ENCODE measurements at regions not wholly inside any gene's neighbourhood (a gene's known extent, or its start where the extent isn't known, plus 50 kb on each side); places are given as distances from the start of the nearest gene placed in this dataset.
A peak's percentile ranks its signal among the peaks of the same experiment; 100 is the strongest.

GRCh38 chr11:82676483-82677094, 57.1 kb downstream of the FAM181B start:
- CTCF ChIA-PET (ENCODE audit: partially characterized antibody), result interaction anchor here (1.3 to 1.4 kb wide), 2 partner anchors 12 to 19 kb away, joined by 3 read pairs; no protein-coding TSS in a partner anchor
- peaks cover 0 to 10% (median 4%) of the 10 kb centered on the region in 8 donors for H3K9me3 Mint-ChIP-seq
- intact Hi-C loops (cut with micrococcal nuclease), result no loop called here
- Histone ChIP-seq H3K27ac (ENCODE audit: low read depth, low read length) (no peak overlapping the region), H3K9me3 (ENCODE audit: control insufficient read depth in 1 of 2, low read length in 2 of 2) (no peaks in the 10 kb centered on the region), H3K4me3 (ENCODE audit: low read length in 2 of 2) (no peak overlapping the region), H3K36me3 (ENCODE audit: insufficient read depth, low read length) (no peaks in the 10 kb centered on the region), H3K27me3 (ENCODE audit: insufficient read depth, low read length) (no peaks in the 10 kb centered on the region), H3K4me1 (ENCODE audit: insufficient read depth, low read length) (no peaks in the 10 kb centered on the region)
- H3K36me3 Mint-ChIP-seq, result no peaks in the 10 kb centered on the region
- no peaks in the 10 kb centered on the region for H3K4me1 Mint-ChIP-seq
- peaks cover 1 to 6% of the 10 kb centered on the region in 2 donors for H3K27me3 Mint-ChIP-seq
- DNase-seq, result no peak
- no peak overlapping the region for H3K27ac Mint-ChIP-seq
- POLR2A ChIA-PET (ENCODE audit: partially characterized antibody), result no interaction called here
- no peak overlapping the region for H3K4me3 Mint-ChIP-seq

- Histone ChIP-seq H3K36me3 (ENCODE audit: insufficient read depth, low read length) (no peaks in the 10 kb centered on the region), H3K4me1 (ENCODE audit: insufficient read depth, low read length) (no peaks in the 10 kb centered on the region), H3K9me3 (ENCODE audit: control insufficient read depth in 1 of 2, low read length in 2 of 2) (no peaks in the 10 kb centered on the region), H3K4me3 (ENCODE audit: low read length in 2 of 2) (no peak overlapping the region), H3K27ac (ENCODE audit: low read depth, low read length) (no peak overlapping the region), H3K27me3 (ENCODE audit: insufficient read depth, low read length) (no peaks in the 10 kb centered on the region)
- Mint-ChIP-seq H3K36me3 (no peaks in the 10 kb centered on the region), H3K4me1 (no peaks in the 10 kb centered on the region), H3K9me3 (peaks cover 0 to 4% (median under 1%) of the 10 kb centered on the region in 8 donors), H3K4me3 (no peak overlapping the region), H3K27me3 (peaks cover 1 to 6% of the 10 kb centered on the region in 2 donors), H3K27ac (no peak overlapping the region)
- intact Hi-C loops (cut with micrococcal nuclease), result no loop called here
- ChIA-PET CTCF (ENCODE audit: partially characterized antibody) (no interaction called here), POLR2A (ENCODE audit: partially characterized antibody) (no interaction called here)
- no peak for DNase-seq
These were observed 57.8 kb downstream of the FAM181B start for GRCh38 chr11:82675838-82676237.

- H3K36me3 Mint-ChIP-seq, result no peaks in the 10 kb centered on the region
- Histone ChIP-seq H3K4me1 (ENCODE audit: insufficient read depth, low read length) (no peaks in the 10 kb centered on the region), H3K27ac (ENCODE audit: low read depth, low read length) (no peak overlapping the region), H3K4me3 (ENCODE audit: low read length in 2 of 2) (no peak overlapping the region), H3K36me3 (ENCODE audit: insufficient read depth, low read length) (no peaks in the 10 kb centered on the region), H3K9me3 (ENCODE audit: control insufficient read depth in 1 of 2, low read length in 2 of 2) (no peaks in the 10 kb centered on the region), H3K27me3 (ENCODE audit: insufficient read depth, low read length) (no peaks in the 10 kb centered on the region)
- peaks cover 5 to 6% of the 10 kb centered on the region in 2 donors for H3K27me3 Mint-ChIP-seq
- CTCF ChIA-PET (ENCODE audit: partially characterized antibody), result no interaction called here
- DNase-seq, result no peak
- H3K27ac Mint-ChIP-seq, result no peak overlapping the region
- no peaks in the 10 kb centered on the region for H3K4me1 Mint-ChIP-seq
- peaks cover 0 to 4% (median 0%) of the 10 kb centered on the region in 8 donors for H3K9me3 Mint-ChIP-seq
- no peak overlapping the region for H3K4me3 Mint-ChIP-seq
- POLR2A ChIA-PET (ENCODE audit: partially characterized antibody), result no interaction called here
- intact Hi-C loops (cut with micrococcal nuclease), result no loop called here
These were observed 60.0 kb downstream of the FAM181B start for GRCh38 chr11:82673631-82674030.

- Histone ChIP-seq H3K4me3 (ENCODE audit: low read length in 2 of 2) (no peak overlapping the region), H3K27ac (ENCODE audit: low read depth, low read length) (no peak overlapping the region), H3K4me1 (ENCODE audit: insufficient read depth, low read length) (no peaks in the 10 kb centered on the region), H3K9me3 (ENCODE audit: control insufficient read depth in 1 of 2, low read length in 2 of 2) (no peaks in the 10 kb centered on the region), H3K36me3 (ENCODE audit: insufficient read depth, low read length) (no peaks in the 10 kb centered on the region), H3K27me3 (ENCODE audit: insufficient read depth, low read length) (no peaks in the 10 kb centered on the region)
- Mint-ChIP-seq H3K9me3 (peaks cover 0 to 4% (median 0%) of the 10 kb centered on the region in 8 donors), H3K4me1 (no peaks in the 10 kb centered on the region), H3K36me3 (no peaks in the 10 kb centered on the region), H3K4me3 (no peak overlapping the region), H3K27me3 (peaks cover 5 to 12% of the 10 kb centered on the region in 2 donors), H3K27ac (no peak overlapping the region)
- POLR2A ChIA-PET (ENCODE audit: partially characterized antibody), result no interaction called here
- intact Hi-C loops (cut with micrococcal nuclease), result no loop called here
- DNase-seq, result no peak
- CTCF ChIA-PET (ENCODE audit: partially characterized antibody), result no interaction called here
These were observed 62.2 kb downstream of the FAM181B start for GRCh38 chr11:82671451-82671850.

GRCh38 chr11:82663535-82663934, 70.1 kb downstream of the FAM181B start:
- DNase-seq, result no peak
- intact Hi-C loops (cut with micrococcal nuclease), result no loop called here
- Mint-ChIP-seq H3K4me1 (no peaks in the 10 kb centered on the region), H3K9me3 (no peaks in the 10 kb centered on the region), H3K27me3 (peaks cover 0 to 9% of the 10 kb centered on the region in 2 donors), H3K4me3 (no peak overlapping the region), H3K27ac (no peak overlapping the region), H3K36me3 (no peaks in the 10 kb centered on the region)
- Histone ChIP-seq H3K27ac (ENCODE audit: low read depth, low read length) (no peak overlapping the region), H3K4me1 (ENCODE audit: insufficient read depth, low read length) (no peaks in the 10 kb centered on the region), H3K9me3 (ENCODE audit: control insufficient read depth in 1 of 2, low read length in 2 of 2) (no peaks in the 10 kb centered on the region), H3K27me3 (ENCODE audit: insufficient read depth, low read length) (no peaks in the 10 kb centered on the region), H3K36me3 (ENCODE audit: insufficient read depth, low read length) (no peaks in the 10 kb centered on the region), H3K4me3 (ENCODE audit: low read length in 2 of 2) (no peak overlapping the region)
- ChIA-PET CTCF (ENCODE audit: partially characterized antibody) (no interaction called here), POLR2A (ENCODE audit: partially characterized antibody) (no interaction called here)

GRCh38 chr11:82653752-82654151, 79.9 kb downstream of the FAM181B start:
- Histone ChIP-seq H3K27ac (ENCODE audit: low read depth, low read length) (no peak overlapping the region), H3K27me3 (ENCODE audit: insufficient read depth, low read length) (no peaks in the 10 kb centered on the region), H3K36me3 (ENCODE audit: insufficient read depth, low read length) (no peaks in the 10 kb centered on the region), H3K4me3 (ENCODE audit: low read length in 2 of 2) (no peak overlapping the region), H3K4me1 (ENCODE audit: insufficient read depth, low read length) (no peaks in the 10 kb centered on the region), H3K9me3 (ENCODE audit: control insufficient read depth in 1 of 2, low read length in 2 of 2) (no peaks in the 10 kb centered on the region)
- DNase-seq, result no peak
- Mint-ChIP-seq H3K27ac (no peak overlapping the region), H3K4me3 (no peak overlapping the region), H3K36me3 (no peaks in the 10 kb centered on the region), H3K4me1 (no peaks in the 10 kb centered on the region), H3K9me3 (peaks cover 0 to 6% (median under 1%) of the 10 kb centered on the region in 8 donors), H3K27me3 (peaks cover 0 to 3% of the 10 kb centered on the region in 2 donors)
- POLR2A ChIA-PET (ENCODE audit: partially characterized antibody), result no interaction called here
- intact Hi-C loops (cut with micrococcal nuclease), result no loop called here
- CTCF ChIA-PET (ENCODE audit: partially characterized antibody), result no interaction called here

GRCh38 chr11:82639251-82639650, 94.4 kb downstream of the FAM181B start:
- Mint-ChIP-seq H3K4me1 (no peaks in the 10 kb centered on the region), H3K9me3 (peaks cover 0 to 3% (median 0%) of the 10 kb centered on the region in 8 donors), H3K4me3 (no peak overlapping the region), H3K27me3 (peaks cover 3 to 9% of the 10 kb centered on the region in 2 donors), H3K27ac (no peak overlapping the region), H3K36me3 (no peaks in the 10 kb centered on the region)
- ChIA-PET POLR2A (ENCODE audit: partially characterized antibody) (no interaction called here), CTCF (ENCODE audit: partially characterized antibody) (no interaction called here)
- Histone ChIP-seq H3K27me3 (ENCODE audit: insufficient read depth, low read length) (no peaks in the 10 kb centered on the region), H3K36me3 (ENCODE audit: insufficient read depth, low read length) (no peaks in the 10 kb centered on the region), H3K27ac (ENCODE audit: low read depth, low read length) (no peak overlapping the region), H3K4me1 (ENCODE audit: insufficient read depth, low read length) (no peaks in the 10 kb centered on the region), H3K9me3 (ENCODE audit: control insufficient read depth in 1 of 2, low read length in 2 of 2) (no peaks in the 10 kb centered on the region), H3K4me3 (ENCODE audit: low read length in 2 of 2) (no peak overlapping the region)
- intact Hi-C loops (cut with micrococcal nuclease), result no loop called here
- DNase-seq, result no peak

- Mint-ChIP-seq H3K36me3 (no peaks in the 10 kb centered on the region), H3K4me1 (no peaks in the 10 kb centered on the region), H3K4me3 (no peak overlapping the region), H3K27ac (peak overlapping the region in 1 of 7 donors; percentile 1), H3K27me3 (peaks cover 0 to 7% of the 10 kb centered on the region in 2 donors), H3K9me3 (peaks cover 0 to 1% (median 0%) of the 10 kb centered on the region in 8 donors)
- intact Hi-C loops (cut with micrococcal nuclease), result no loop called here
- H3K27ac ChIP-seq (ENCODE audit: low read depth, low read length), result no peak overlapping the region
- H3K27me3 ChIP-seq (ENCODE audit: insufficient read depth, low read length), result no peaks in the 10 kb centered on the region
- no peaks in the 10 kb centered on the region for H3K9me3 ChIP-seq (ENCODE audit: control insufficient read depth in 1 of 2, low read length in 2 of 2)
- ChIA-PET POLR2A (ENCODE audit: partially characterized antibody) (no interaction called here), CTCF (ENCODE audit: partially characterized antibody) (no interaction called here)
- H3K4me1 ChIP-seq (ENCODE audit: insufficient read depth, low read length), result no peaks in the 10 kb centered on the region
- no peaks in the 10 kb centered on the region for H3K36me3 ChIP-seq (ENCODE audit: insufficient read depth, low read length)
- DNase-seq, result no peak
- no peak overlapping the region for H3K4me3 ChIP-seq (ENCODE audit: low read length in 2 of 2)
These were observed 97.0 kb downstream of the FAM181B start for GRCh38 chr11:82636615-82637014.

Data from CD4-positive, alpha-beta memory T cell (primary cell).